Activated B cell treated with CpG ODN at 0.5 μM for 24 hours (primary cell): ENCODE measurements at regions not wholly inside any gene's neighbourhood (a gene's known extent, or its start where the extent isn't known, plus 50 kb on each side); places are given as distances from the start of the nearest gene placed in this dataset.

Experiments
- ATAC-seq: fragments of 200-7000 bp; cut with Tn5 transposase; one replicate; pipeline ENCODE4 v1.10.0; 2021; ENCODE audit warnings: low read depth, mild to moderate bottlenecking, moderate library complexity
- CTCF ChIA-PET: fragments of 350-600 bp; sonication (Branson Sonifier 250); formaldehyde crosslinking; loops from one replicate; lab custom pipeline; 2021; ENCODE audit warnings: antibody characterized with exemption; lab: Charles Lee
- POLR2A ChIA-PET: fragments of 350-600 bp; sonication (Branson Sonifier 250); formaldehyde crosslinking; loops from one replicate; lab custom pipeline; 2021; ENCODE audit warnings: antibody characterized with exemption; lab: Charles Lee
- DNase-seq: peaks from one replicate; pipeline ENCODE4 v3.0.0; 2022
- H3K27ac Mint-ChIP-seq: one replicate; pipeline ENCODE4 v1.8.0; 2020; ENCODE audit warnings: mixed read lengths
- H3K27me3 Mint-ChIP-seq: one replicate; pipeline ENCODE4 v1.8.0; 2021; ENCODE audit warnings: mixed read lengths
- H3K36me3 Mint-ChIP-seq: one replicate; pipeline ENCODE4 v1.8.0; 2021; ENCODE audit warnings: low read depth, mixed read lengths
- H3K4me1 Mint-ChIP-seq: one replicate; pipeline ENCODE4 v1.8.0; 2021; ENCODE audit warnings: mixed read lengths
- H3K4me3 Mint-ChIP-seq: one replicate; pipeline ENCODE4 v1.8.0; 2020; ENCODE audit warnings: mild to moderate bottlenecking, mixed read lengths
- H3K9me3 Mint-ChIP-seq: one replicate; pipeline ENCODE4 v1.8.0; 2020; ENCODE audit warnings: mixed read lengths
- intact Hi-C: fragments of 100-400 bp; cut with micrococcal nuclease; formaldehyde crosslinking; loops from one replicate; pipeline ENCODE4 v1.15.1; 2024
- TF ChIP-seq, protein P1 (sequence below): fragments of 200-600 bp; IDR thresholded peaks from one replicate; pipeline ENCODE4 v1.8.0; 2022; ENCODE audit warnings: antibody characterized with exemption, mild to moderate bottlenecking

DNA sequence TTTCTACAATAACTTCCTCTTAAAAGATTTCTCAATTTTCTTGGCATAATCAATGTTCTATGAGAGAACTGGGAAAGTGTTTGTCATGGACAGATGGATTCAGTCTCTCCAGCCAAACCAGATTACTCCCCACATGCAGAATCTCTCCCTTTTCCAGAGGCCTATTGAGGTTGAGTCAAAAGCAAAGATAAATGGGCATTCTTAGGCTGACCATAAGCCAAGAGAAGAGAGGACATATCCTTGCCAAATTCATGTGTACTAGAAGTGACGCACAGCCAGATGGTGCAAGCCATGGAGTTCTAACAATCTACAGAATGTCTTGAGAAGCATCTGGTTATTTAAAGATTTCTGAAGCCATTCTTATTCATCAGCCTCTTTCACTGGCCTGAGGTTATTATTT, 2115.0 kb downstream of the MAT2B start:
- ChIA-PET POLR2A (no interaction called here), CTCF (interaction anchor here (1.3 kb wide), 1 partner anchor 10 kb away, joined by 3 read pairs; no protein-coding TSS in a partner anchor)
- Mint-ChIP-seq H3K4me1 (peaks cover 2% of the 10 kb centered on the region), H3K27ac (no peak overlapping the region), H3K9me3 (no peaks in the 10 kb centered on the region), H3K36me3 (no peaks in the 10 kb centered on the region), H3K27me3 (no peaks in the 10 kb centered on the region), H3K4me3 (no peak overlapping the region)
- DNase-seq (no peak), ATAC-seq (no peak)
- TF ChIP-seq, protein P1, sequence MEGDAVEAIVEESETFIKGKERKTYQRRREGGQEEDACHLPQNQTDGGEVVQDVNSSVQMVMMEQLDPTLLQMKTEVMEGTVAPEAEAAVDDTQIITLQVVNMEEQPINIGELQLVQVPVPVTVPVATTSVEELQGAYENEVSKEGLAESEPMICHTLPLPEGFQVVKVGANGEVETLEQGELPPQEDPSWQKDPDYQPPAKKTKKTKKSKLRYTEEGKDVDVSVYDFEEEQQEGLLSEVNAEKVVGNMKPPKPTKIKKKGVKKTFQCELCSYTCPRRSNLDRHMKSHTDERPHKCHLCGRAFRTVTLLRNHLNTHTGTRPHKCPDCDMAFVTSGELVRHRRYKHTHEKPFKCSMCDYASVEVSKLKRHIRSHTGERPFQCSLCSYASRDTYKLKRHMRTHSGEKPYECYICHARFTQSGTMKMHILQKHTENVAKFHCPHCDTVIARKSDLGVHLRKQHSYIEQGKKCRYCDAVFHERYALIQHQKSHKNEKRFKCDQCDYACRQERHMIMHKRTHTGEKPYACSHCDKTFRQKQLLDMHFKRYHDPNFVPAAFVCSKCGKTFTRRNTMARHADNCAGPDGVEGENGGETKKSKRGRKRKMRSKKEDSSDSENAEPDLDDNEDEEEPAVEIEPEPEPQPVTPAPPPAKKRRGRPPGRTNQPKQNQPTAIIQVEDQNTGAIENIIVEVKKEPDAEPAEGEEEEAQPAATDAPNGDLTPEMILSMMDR, result no peak
- intact Hi-C loops, result no loop called here

GRCh38 chr5:165622864-165623536, 2117.6 kb downstream of the MAT2B start:
- TF ChIP-seq, protein P1, result no peak
- DNase-seq, result no peak
- ChIA-PET CTCF (no interaction called here), POLR2A (no interaction called here)
- intact Hi-C loops, result no loop called here
- ATAC-seq, result no peak
- no peak overlapping the region for H3K27ac Mint-ChIP-seq
- H3K27me3 Mint-ChIP-seq, result no peaks in the 10 kb centered on the region
- no peaks in the 10 kb centered on the region for H3K9me3 Mint-ChIP-seq
- H3K4me1 Mint-ChIP-seq, result peaks cover 2% of the 10 kb centered on the region
- H3K4me3 Mint-ChIP-seq, result no peak overlapping the region
- H3K36me3 Mint-ChIP-seq, result no peaks in the 10 kb centered on the region

DNA sequence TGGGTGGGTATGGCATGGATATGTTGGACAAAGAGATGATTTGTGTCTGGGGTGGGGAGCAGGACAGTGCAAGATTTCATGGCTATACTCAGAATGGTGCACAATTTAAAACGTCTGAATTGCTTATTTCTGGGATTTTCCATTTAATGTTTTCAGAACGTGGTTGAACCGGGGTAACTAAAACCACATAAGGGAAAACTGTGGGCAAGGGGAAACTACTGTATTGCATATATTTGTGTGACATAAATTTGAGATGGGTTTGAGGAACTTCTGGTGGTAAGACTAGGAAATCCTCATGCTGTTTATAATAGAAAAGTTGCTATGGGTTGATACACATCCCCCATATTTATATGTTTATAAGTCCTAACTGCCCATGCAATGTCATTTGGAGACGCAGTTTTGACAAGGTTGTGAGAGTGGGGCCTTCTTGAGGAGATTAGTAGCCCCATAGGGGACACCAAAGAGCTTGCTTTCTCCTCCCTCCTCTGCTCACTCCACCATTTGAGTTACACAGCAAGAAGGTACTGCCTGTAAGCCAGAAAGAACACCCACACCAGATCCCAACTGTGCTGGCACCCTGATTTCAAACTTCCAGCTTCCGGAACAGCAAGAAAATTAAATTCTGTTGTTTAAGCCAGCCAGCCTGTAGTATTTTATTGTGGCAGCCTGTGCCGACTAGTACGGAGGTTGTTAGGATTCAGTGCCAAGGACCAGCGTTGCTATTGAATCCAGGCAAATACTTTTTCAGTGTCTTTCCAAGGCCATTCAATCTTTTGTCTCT, 2118.9 kb downstream of the MAT2B start:
- Mint-ChIP-seq H3K27me3 (no peaks in the 10 kb centered on the region), H3K4me3 (no peak overlapping the region), H3K27ac (no peak overlapping the region), H3K4me1 (peaks cover 2% of the 10 kb centered on the region), H3K9me3 (no peaks in the 10 kb centered on the region), H3K36me3 (no peaks in the 10 kb centered on the region)
- DNase-seq, result no peak
- intact Hi-C loops, result no loop called here
- POLR2A ChIA-PET, result no interaction called here
- CTCF ChIA-PET, result no interaction called here
- TF ChIP-seq, protein P1, result no peak
- ATAC-seq, result no peak

- peaks cover 2% of the 10 kb centered on the region for H3K4me1 Mint-ChIP-seq
- no peaks in the 10 kb centered on the region for H3K9me3 Mint-ChIP-seq
- POLR2A ChIA-PET, result no interaction called here
- ATAC-seq (no peak), DNase-seq (no peak)
- TF ChIP-seq, protein P1, result no peak
- intact Hi-C loops, result no loop called here
- no peak overlapping the region for H3K4me3 Mint-ChIP-seq
- H3K27ac Mint-ChIP-seq, result no peak overlapping the region
- H3K36me3 Mint-ChIP-seq, result no peaks in the 10 kb centered on the region
- CTCF ChIA-PET, result no interaction called here
- no peaks in the 10 kb centered on the region for H3K27me3 Mint-ChIP-seq
Measured at GRCh38 chr5:165626161-165626560, 2120.7 kb downstream of the MAT2B start.

GRCh38 chr5:165627548-165628170, 2122.2 kb downstream of the MAT2B start:
- Mint-ChIP-seq H3K36me3 (no peaks in the 10 kb centered on the region), H3K9me3 (no peaks in the 10 kb centered on the region), H3K4me1 (peaks cover 2% of the 10 kb centered on the region), H3K27ac (no peak overlapping the region), H3K27me3 (no peaks in the 10 kb centered on the region), H3K4me3 (no peak overlapping the region)
- POLR2A ChIA-PET, result no interaction called here
- ATAC-seq, result no peak
- CTCF ChIA-PET, result no interaction called here
- TF ChIP-seq, protein P1, result no peak
- no peak for DNase-seq
- intact Hi-C loops, result no loop called here
